LoVo (cell line): ENCODE measurements at regions not wholly inside any gene's neighbourhood (a gene's known extent, or its start where the extent isn't known, plus 50 kb on each side); places are given as distances from the start of the nearest gene placed in this dataset.
"Not testable (repeated sequence)": the region's sequence is repeated elsewhere in the genome, so short reads cannot be mapped to it uniquely, and the experiment has no call there.

ENCODE experiments used
- DNase-seq: peaks from one replicate; pipeline ENCODE4 v3.0.0-alpha.2; 2016; ENCODE audit warnings: low spot score

DNA sequence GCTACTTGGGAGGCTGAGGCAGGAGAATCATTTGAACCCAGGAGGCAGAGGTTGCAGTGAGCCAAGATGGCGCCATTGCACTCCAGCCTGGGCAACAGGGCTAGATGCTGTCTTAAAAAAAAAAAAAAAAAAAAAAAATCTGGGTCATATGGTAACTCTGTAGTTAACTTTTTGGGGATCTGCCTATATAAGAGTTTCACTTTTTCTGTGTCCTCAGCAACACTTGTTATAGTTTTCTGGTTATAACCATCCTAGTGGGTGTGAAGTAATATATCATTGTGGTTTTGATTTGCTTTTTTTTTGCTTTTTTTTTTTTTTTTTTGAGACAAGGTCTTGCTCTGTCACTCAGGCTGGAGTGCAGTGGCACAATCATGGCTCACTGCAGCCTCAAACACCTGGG is 54.3 kb upstream of the SHB start:
- not testable (repeated sequence) for DNase-seq

- no peak for DNase-seq
Observed at GRCh38 chr9:38120961-38121360, 51.9 kb upstream of the SHB start.

- DNase-seq = no peak
Observed at GRCh38 chr9:38119560-38120236, 50.7 kb upstream of the SHB start.

- no peak for DNase-seq
Observed at GRCh38 chr9:38118862-38119438, 49.9 kb upstream of the SHB start.
